GM18507 (cell line): ENCODE measurements at regions not wholly inside any gene's neighbourhood (a gene's known extent, or its start where the extent isn't known, plus 50 kb on each side); places are given as distances from the start of the nearest gene placed in this dataset.
"Not testable (repeated sequence)": the region's sequence is repeated elsewhere in the genome, so short reads cannot be mapped to it uniquely, and the experiment has no call there.

Experiments
- DNase-seq: peaks from one replicate; pipeline ENCODE4 v3.0.0; 2011; ENCODE audit warnings: low read depth; ENCODE audit not compliant: insufficient read length; ENCODE audit errors: extremely low spot score
- FAIRE-seq: peaks from 2 replicates; lab custom pipeline; 2011; peaks lifted over from hg19 to GRCh38; lab: Jason Lieb, UNC

DNA sequence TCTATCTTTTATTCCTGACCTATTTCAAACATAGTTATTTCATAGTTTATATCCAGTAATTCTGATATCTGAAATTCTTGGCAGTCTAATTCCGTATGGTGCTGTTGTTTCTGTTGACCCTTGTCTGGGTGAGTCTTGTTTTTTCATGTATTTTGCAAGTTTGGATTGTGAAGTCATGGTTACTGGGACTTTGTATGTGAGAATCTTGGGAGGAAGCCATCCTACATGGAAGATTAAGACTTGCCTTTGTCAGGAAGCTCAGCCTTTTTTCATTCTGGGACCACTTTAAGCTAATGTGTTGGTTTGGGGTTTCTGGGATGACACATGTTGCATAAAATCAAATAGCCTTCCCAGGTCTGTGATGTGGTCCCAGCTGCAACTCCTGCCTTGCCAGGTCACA lies 191.6 kb upstream of the E2F7 start:
- FAIRE-seq = no peak
- DNase-seq = no peak

- FAIRE-seq (no peak), DNase-seq (no peak)
These were observed 188.0 kb upstream of the E2F7 start for GRCh38 chr12:77253321-77253720.

DNA sequence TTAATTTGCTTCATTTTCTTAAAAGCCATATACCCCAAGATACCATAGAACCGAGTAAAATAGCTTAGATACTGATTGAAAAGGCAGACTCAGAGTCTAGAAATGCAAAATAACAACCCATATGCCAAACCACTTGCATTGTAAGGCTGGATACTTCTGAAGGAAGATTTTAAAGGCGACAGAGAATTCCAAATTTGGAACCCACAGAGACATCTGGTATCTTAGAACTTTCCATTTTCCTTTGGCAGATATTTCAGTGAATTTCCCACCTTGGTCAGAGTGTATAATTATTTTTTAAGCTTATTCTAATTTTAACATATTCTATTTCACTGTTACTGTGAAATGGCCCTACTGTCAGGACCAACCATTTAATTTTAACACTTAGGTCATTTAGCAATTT lies 186.4 kb upstream of the E2F7 start:
- no peak for DNase-seq
- FAIRE-seq = no peak

DNA sequence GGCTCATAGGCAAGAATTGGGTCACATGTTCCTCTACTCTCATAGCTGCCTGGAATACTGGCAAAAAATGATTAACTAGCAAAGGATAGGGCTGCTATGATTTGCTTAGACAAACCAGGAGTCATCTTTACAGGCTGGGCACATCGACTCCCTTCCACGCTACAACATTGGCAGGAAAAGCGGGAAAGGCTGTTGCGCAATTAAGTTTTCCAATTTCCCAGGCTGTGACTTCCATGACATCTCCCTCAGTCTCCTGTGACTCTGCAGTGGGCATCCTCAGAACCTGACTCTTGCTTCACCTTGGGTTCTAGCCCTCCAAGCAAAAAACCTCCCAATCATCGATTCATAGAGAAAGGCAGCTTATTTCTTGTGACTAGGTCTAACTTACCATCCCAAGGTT lies 184.5 kb upstream of the E2F7 start:
- FAIRE-seq (no peak), DNase-seq (no peak)

DNA sequence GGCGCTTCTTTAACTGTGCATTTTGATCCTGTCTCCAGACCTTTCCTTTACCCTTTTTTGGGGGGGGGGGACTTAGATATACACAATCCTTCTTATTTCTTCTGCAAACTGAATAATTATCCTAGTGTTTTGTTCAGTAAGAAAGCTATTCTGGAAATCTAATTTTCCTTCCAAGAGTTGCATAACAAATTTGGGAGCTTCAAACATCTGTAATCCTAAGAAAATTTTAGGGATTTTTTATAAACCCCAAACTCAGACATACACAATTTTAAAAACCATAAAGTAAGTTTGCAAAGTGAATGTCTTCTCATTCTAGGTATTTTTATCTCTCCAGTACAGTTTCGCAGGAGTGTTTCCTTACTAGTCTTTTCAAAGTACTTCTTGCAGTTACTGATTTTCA lies 182.7 kb upstream of the E2F7 start:
- DNase-seq (no peak), FAIRE-seq (no peak)

- FAIRE-seq = no peak
- no peak for DNase-seq
These were observed 182.2 kb upstream of the E2F7 start for GRCh38 chr12:77247542-77247941.

- FAIRE-seq (no peak), DNase-seq (no peak)
These were observed 178.0 kb upstream of the E2F7 start for GRCh38 chr12:77243345-77243744.

GRCh38 chr12:77239617-77240016 lies 174.2 kb upstream of the E2F7 start:
- DNase-seq (no peak), FAIRE-seq (no peak)

GRCh38 chr12:77238335-77238734 lies 173.0 kb upstream of the E2F7 start:
- no peak for FAIRE-seq
- no peak for DNase-seq

DNA sequence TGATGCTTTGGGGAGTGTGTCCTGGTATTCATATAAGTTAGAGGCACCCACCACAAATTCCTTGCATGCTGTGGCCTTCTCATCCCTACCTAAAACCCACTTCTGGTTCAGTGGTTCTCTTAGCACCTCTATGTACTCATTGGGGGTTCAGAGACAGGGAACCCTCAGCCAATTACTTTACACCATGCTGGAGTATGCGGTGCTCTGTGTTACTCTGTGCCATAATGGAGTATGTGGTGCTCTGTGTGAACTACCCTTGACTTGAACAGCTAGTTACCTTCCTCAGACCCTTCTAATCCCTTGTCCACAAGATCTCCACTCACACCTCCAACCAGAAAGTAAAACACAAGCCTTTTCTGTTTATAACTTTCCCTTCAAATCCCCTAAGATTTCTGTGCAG lies 172.5 kb upstream of the E2F7 start:
- FAIRE-seq (no peak), DNase-seq (no peak)

- no peak for DNase-seq
- FAIRE-seq = no peak
These were observed 170.7 kb upstream of the E2F7 start for GRCh38 chr12:77236066-77236465.

DNA sequence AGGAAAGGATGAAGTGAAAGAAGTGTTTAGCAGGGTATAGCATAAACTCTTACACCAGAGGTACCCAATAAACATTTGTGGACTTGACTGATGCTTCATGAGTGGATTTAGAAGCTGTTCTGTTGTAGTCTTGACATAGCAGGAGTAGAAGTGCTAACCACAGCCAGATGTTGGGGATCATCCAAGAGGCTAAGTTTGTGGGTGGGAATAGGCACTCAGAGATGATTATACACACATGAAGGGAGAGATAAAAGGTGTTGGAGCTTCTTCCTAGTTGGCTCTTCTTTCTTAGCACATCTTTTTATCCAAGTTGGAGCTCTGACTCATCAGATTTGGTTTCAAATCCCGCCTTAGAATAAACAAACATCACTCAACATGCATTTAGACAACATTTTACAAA lies 166.7 kb upstream of the E2F7 start:
- FAIRE-seq (no peak), DNase-seq (no peak)

- DNase-seq (no peak), FAIRE-seq (no peak)
These were observed 166.1 kb upstream of the E2F7 start for GRCh38 chr12:77231501-77231918.

DNA sequence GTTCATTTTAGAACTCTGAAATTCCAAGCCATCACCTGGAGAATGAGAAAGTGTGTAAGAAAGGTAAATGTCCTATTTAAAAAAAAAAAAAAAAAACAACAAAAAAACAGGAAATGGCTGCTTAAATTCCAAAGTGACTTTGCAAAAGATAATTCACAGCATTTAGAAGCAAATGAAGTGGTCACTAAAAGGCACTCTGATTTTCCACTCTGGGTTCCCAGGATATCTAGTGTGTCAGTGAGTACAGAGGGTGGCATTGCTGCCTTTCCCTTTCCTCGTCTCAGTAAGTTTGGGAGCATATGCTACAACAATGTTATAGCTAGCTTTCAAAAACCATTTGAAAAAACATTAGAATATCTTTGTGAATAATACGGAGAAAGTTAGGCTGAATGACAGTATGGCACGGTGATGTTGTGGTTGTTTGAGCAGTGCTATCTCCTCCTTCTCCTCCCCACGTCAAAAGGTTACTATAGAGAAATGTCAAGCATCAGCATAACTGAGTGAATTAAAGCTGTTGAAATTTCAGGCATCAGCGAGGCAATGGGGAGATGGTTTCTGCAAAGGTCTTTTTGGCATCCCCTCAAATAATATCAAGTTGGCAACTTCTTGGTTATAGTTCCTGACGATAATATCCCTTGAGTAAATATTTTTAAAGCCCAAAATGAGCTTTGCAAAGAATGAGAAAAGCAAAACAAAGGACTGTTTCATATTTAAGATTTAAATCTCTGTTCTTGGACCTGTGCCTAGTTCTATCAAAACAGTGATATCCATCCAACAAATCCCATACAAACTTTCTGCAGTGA lies 164.5 kb upstream of the E2F7 start:
- DNase-seq = no peak
- no peak for FAIRE-seq

DNA sequence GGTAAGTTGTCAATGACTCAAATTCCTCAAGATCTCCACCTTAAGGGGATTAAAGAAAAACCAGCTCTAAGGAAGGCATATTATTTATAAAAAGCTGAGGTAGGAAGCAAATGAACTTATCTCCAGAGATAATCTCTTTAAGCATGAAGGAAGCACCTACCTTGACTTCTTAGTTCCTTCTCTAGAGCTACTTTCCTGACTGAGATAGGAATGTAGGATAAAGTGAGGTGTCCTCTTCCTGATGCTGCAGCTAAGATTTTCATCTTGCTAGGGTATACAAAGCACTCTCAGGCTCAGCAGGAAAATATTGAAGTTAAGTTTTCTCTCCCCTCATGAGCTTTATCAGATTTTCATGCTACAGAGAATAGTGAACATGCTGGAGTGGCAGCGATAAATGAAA lies 163.0 kb upstream of the E2F7 start:
- no peak for FAIRE-seq
- no peak for DNase-seq

DNA sequence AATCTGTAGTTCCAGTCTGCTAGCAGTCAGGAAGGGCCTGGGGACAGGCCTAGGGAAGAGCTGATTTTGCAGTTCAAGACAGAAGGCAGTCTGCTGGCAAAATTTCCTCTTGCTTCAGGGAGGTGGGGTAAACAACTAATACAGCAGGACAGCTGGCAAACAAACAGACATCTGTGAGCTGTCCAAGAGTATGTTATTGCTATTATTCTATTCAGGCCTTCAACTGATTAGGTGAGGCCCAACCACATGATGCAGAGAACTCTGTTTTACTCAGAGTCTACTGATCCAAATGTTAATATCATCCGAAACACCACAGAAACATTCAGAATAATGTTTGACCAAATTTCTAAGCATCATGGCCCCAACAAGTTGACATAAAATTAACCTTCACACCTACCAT lies 161.0 kb upstream of the E2F7 start:
- DNase-seq (no peak), FAIRE-seq (no peak)

DNA sequence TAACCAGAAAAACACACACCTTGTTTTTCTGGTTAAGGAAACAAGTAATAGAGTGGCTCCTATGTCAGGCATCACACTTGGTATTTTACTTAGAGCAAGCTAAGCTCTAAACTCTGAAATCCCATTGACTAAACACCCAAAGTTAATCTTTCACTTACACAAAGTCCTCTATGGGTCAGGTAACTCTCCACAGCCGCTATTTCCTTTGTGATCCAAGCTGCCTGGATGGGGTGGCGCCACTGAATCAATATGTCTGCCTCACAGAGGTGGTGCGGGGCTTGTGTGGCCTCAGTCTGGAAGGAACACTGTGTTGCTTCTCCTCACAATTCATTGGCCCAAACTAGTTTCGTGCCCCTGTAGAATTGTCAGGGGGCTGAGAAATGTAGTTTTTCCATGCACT lies 160.0 kb upstream of the E2F7 start:
- FAIRE-seq = no peak
- no peak for DNase-seq

DNA sequence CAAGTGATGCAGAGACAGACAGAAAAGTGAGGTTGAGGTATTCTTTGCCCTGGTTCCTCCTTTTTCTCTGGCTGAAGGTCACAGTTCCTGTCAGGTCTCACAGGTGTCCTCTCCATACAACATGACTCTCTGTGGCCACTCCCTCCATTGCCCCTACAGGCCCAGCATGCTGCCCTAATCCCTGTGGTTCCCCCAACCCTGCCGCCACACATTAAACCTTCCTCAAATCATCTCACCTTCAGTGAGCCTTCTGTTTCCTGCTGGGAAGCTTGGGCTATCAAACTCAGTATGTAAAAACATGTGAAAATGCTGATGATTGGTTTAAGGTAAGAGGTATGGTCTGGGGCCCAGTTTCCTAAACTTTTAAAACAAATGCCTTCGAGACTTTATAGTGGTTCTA lies 159.0 kb upstream of the E2F7 start:
- FAIRE-seq (no peak), DNase-seq (no peak)

DNA sequence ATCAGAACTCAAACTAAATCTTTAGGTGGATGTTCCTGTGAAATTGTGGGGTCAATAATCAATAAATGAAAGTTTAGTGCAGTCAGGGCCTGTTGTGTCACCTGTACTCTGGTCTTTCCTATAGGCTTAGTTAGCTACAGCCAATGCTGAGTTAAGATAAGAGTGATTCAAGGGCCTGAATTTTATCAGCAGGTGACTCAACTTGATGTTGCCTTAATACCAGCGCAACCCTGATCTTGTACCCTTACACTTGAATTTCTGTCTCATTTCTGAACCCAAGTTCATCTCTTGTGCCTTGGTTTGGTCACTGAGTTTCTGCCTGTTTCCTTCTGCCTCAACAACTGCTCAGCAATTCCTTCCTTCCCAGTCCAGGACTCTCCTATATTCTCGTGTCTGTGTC lies 157.0 kb upstream of the E2F7 start:
- FAIRE-seq (no peak), DNase-seq (no peak)

DNA sequence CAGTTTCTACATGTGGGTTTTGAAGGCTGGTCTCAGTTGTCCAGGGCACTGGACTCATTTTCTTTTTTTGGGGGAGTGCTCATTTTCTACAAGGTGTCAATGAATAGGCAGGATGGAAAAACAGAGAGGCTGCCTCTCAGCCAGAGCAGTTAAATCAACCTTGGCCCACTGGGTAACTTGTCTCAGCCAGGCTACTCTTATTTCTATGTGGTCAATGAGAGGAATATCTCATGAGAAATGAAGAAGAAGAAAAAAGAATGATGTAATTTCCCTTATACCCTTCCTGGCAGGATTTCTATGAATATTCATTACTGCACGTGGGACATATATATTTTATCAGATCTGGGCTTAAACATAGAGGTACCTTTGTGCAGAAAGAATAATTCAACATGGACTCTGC lies 155.2 kb upstream of the E2F7 start:
- FAIRE-seq (no peak), DNase-seq (no peak)

DNA sequence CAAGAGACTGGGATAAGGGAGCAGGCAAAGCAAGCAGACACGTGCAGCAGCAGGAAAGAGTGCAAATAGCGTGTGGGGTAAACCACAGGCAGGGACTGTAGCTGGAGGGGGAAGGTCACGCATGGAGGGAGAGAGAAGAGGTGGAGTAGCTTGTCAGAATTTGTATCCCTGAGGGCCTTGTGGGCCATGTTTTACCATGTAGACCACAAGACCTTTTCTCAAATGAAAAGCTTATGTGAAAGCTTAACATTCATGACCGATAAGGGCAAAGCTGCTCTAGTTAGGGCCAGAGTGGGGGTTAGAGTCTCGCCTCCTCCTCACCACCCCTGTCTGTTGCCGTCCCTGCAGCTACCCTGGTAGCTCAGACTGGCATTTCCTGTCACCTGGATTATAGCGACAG lies 152.9 kb upstream of the E2F7 start:
- no peak for FAIRE-seq
- no peak for DNase-seq

GRCh38 chr12:77216136-77216535 lies 150.8 kb upstream of the E2F7 start:
- not testable (repeated sequence) for DNase-seq, FAIRE-seq
